Esophagus squamous epithelium (tissue), 4 donors: ENCODE measurements at regions not wholly inside any gene's neighbourhood (a gene's known extent, or its start where the extent isn't known, plus 50 kb on each side); places are given as distances from the start of the nearest gene placed in this dataset.

ENCODE experiments used
- POLR2A ChIP-seq, 4 donors: fragments of 450-650 bp; IDR thresholded peaks; one replicate each; pipeline ENCODE4 v1.6.1; 2017; ENCODE audit warnings: antibody characterized with exemption in 4 of 4, mild to moderate bottlenecking in 4 of 4, moderate library complexity in 3 of 4
- TF ChIP-seq, protein P1 (sequence below), 6 experiments: fragments of 450-650 bp in 4 of 6; fragments of 200-600 bp in 2 of 6; sonication (generic) in 2 of 6; IDR thresholded peaks; one replicate each; pipeline ENCODE4 v1.5.1; 2016 to 2019; ENCODE audit warnings: antibody characterized with exemption in 6 of 6, mild to moderate bottlenecking in 4 of 6, moderate library complexity in 4 of 6

DNA sequence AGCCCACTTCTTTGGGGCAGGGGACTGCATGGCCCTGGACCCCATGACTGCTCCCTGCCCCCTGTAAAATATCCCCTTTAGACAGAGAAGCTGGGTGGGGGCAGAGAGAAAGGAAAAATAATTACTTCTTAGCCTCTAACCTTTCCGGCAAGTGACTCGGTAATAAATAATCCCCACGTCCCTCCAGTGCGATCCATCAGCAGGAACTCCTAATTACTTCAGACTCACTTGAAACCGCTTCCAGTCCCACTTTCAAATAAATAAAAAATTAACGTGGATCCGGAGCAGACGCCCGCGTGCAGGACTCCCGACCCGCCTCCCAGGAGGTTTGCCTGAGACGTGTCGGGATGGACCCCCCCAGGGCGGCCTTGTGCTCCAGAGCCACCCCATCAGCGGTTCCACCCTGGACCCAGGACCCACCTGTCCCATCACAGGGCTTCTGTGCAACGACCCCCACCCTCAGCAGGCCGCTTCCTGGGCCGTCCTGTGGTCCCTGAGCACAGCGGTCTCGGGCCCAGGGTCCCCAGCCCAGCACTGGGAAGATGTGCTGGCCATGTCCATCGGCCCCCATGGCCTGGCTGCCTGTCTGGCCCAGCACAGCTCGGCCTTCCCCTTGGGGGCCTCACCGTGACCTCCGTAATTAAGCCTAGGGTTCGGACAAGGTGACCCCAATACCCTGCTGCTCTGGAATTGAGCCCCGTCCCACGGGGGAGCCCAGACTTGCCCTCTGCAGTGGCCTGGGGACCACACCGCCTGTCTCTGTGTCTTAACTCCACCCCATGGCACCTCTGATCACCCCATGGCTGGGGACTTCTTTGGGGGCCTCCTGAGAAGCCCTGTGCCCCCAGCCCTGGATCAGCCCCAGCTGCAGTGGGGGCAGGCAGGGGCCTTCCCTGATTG, 108.0 kb downstream of the UNCX start:
- TF ChIP-seq, protein P1, sequence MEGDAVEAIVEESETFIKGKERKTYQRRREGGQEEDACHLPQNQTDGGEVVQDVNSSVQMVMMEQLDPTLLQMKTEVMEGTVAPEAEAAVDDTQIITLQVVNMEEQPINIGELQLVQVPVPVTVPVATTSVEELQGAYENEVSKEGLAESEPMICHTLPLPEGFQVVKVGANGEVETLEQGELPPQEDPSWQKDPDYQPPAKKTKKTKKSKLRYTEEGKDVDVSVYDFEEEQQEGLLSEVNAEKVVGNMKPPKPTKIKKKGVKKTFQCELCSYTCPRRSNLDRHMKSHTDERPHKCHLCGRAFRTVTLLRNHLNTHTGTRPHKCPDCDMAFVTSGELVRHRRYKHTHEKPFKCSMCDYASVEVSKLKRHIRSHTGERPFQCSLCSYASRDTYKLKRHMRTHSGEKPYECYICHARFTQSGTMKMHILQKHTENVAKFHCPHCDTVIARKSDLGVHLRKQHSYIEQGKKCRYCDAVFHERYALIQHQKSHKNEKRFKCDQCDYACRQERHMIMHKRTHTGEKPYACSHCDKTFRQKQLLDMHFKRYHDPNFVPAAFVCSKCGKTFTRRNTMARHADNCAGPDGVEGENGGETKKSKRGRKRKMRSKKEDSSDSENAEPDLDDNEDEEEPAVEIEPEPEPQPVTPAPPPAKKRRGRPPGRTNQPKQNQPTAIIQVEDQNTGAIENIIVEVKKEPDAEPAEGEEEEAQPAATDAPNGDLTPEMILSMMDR (IDR thresholded peaks at IDR 0.05) = no peak
- TF ChIP-seq POLR2A (IDR thresholded peaks at IDR 0.05) = no peak
